KMS-11 (cell line): ENCODE measurements at regions not wholly inside any gene's neighbourhood (a gene's known extent, or its start where the extent isn't known, plus 50 kb on each side); places are given as distances from the start of the nearest gene placed in this dataset.

Experiments used
- H2AFZ ChIP-seq: fragments of 200-600 bp; sonication (generic); 2 replicates; pipeline ENCODE4 v1.6.1; 2016; ENCODE audit warnings: antibody characterized with exemption, mixed run types, low read depth
- H3K27ac ChIP-seq: fragments of 200-600 bp; sonication (generic); 2 replicates; pipeline ENCODE4 v1.6.1; 2016; ENCODE audit warnings: mild to moderate bottlenecking, mixed run types
- H3K27me3 ChIP-seq: fragments of 200-600 bp; sonication (generic); 2 replicates; pipeline ENCODE4 v1.6.1; 2017; ENCODE audit warnings: mild to moderate bottlenecking, low read depth, mixed run types, moderate library complexity; ENCODE audit not compliant: insufficient read depth
- H3K36me3 ChIP-seq: fragments of 200-600 bp; sonication (generic); 2 replicates; pipeline ENCODE4 v1.6.1; 2017; ENCODE audit warnings: mild to moderate bottlenecking, mixed run types; ENCODE audit not compliant: insufficient read depth
- H3K4me1 ChIP-seq: fragments of 200-600 bp; sonication (generic); 2 replicates; pipeline ENCODE4 v1.6.1; 2016; ENCODE audit warnings: mild to moderate bottlenecking, low read depth, mixed run types; ENCODE audit not compliant: poor library complexity, severe bottlenecking
- H3K4me2 ChIP-seq: fragments of 200-600 bp; sonication (generic); 2 replicates; pipeline ENCODE4 v1.7.0; 2016; ENCODE audit warnings: mild to moderate bottlenecking, mixed run types
- H3K4me3 ChIP-seq: fragments of 200-600 bp; sonication (generic); IDR thresholded peaks from 2 replicates; pipeline ENCODE4 v1.6.1; 2017; ENCODE audit warnings: low read depth, low read length, mixed read lengths; ENCODE audit not compliant: insufficient read depth
- H3K79me2 ChIP-seq: fragments of 200-600 bp; sonication (generic); 2 replicates; pipeline ENCODE4 v1.6.1; 2016; ENCODE audit warnings: low read depth, mixed run types; ENCODE audit not compliant: insufficient read depth
- H3K9ac ChIP-seq: fragments of 200-600 bp; sonication (generic); 2 replicates; pipeline ENCODE4 v1.6.1; 2016; ENCODE audit warnings: mild to moderate bottlenecking, mixed run types
- H4K20me1 ChIP-seq: fragments of 200-600 bp; sonication (generic); 2 replicates; pipeline ENCODE4 v1.6.1; 2016; ENCODE audit warnings: mild to moderate bottlenecking, mixed run types; ENCODE audit not compliant: insufficient read depth
- CTCF ChIP-seq: fragments of 200-600 bp; sonication (generic); conservative IDR thresholded peaks from 2 replicates; pipeline ENCODE4 v1.6.1; 2017; ENCODE audit warnings: low read depth, mild to moderate bottlenecking, antibody characterized with exemption, low read length, moderate library complexity, mixed read lengths

GRCh38 chr12:24551163-24551786 lies 397.6 kb downstream of the BCAT1 start:
- no peaks in the 10 kb centered on the region for H3K79me2 ChIP-seq
- no peak overlapping the region for H3K27ac ChIP-seq
- no peaks in the 10 kb centered on the region for H4K20me1 ChIP-seq
- no peaks in the 10 kb centered on the region for H3K4me1 ChIP-seq
- TF ChIP-seq CTCF = no peak
- H2AFZ ChIP-seq = no peak overlapping the region
- H3K9ac ChIP-seq = no peak overlapping the region
- H3K27me3 ChIP-seq = no peaks in the 10 kb centered on the region
- no peak overlapping the region for H3K4me2 ChIP-seq
- no peak overlapping the region for H3K4me3 ChIP-seq
- no peaks in the 10 kb centered on the region for H3K36me3 ChIP-seq

DNA sequence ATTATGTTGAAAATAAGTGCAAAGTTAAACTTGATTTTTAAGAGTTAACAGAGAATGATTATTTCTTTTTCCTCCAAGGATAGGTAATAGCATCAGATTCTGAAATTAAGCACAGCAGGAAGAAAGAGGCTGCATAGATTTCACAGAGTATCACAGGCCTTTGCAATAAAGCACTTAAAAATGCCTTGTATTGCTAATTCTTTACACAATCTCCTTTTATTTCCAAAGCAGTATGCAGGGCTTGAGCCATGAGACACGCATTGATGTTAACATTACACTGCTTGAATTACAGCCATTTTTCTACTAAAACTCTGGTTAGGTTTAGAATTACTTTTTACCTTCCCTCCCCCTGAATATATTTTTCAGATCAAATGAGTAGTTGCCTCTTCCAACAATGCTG lies 398.3 kb downstream of the BCAT1 start:
- Histone ChIP-seq H3K36me3 (no peaks in the 10 kb centered on the region), H2AFZ (no peak overlapping the region), H3K79me2 (no peaks in the 10 kb centered on the region), H4K20me1 (no peaks in the 10 kb centered on the region), H3K4me3 (no peak overlapping the region), H3K27me3 (no peaks in the 10 kb centered on the region), H3K4me2 (no peak overlapping the region), H3K4me1 (no peaks in the 10 kb centered on the region), H3K9ac (no peak overlapping the region), H3K27ac (no peak overlapping the region)
- TF ChIP-seq CTCF = no peak

DNA sequence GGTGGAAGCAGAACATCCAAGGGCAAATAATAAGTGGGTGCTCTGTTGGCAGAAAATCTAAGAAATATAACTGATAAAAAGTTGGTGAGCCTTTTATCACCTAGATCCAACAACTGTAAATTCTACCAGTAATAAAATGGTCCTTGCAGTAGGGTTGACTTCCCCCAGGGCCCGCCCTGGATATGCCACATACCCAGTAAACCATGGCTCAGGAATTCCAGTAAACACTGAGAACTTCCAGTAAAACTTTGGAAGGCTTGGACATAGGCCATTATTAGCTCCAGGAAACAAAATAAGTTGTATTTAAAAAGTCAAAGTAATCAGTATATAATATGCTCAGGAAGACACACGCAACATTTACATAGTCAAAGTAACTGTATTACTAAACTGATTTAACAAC lies 402.2 kb downstream of the BCAT1 start:
- Histone ChIP-seq H3K79me2 (no peaks in the 10 kb centered on the region), H3K4me1 (no peaks in the 10 kb centered on the region)

GRCh38 chr12:24546084-24546483 lies 402.8 kb downstream of the BCAT1 start:
- H3K4me1 ChIP-seq = no peaks in the 10 kb centered on the region
- no peaks in the 10 kb centered on the region for H3K79me2 ChIP-seq
- no peak overlapping the region for H3K27ac ChIP-seq
- no peak for TF ChIP-seq CTCF
- no peaks in the 10 kb centered on the region for H4K20me1 ChIP-seq
- H3K4me2 ChIP-seq = no peak overlapping the region
- H3K36me3 ChIP-seq = no peaks in the 10 kb centered on the region
- no peak overlapping the region for H3K4me3 ChIP-seq
- no peak overlapping the region for H3K9ac ChIP-seq
- no peak overlapping the region for H2AFZ ChIP-seq
- no peaks in the 10 kb centered on the region for H3K27me3 ChIP-seq

More for the DNA sequence above, 402.2 kb downstream of the BCAT1 start:
- no peak overlapping the region for H3K9ac ChIP-seq
- H4K20me1 ChIP-seq = no peaks in the 10 kb centered on the region
- no peak overlapping the region for H3K27ac ChIP-seq
- H3K4me3 ChIP-seq = no peak overlapping the region
- H3K36me3 ChIP-seq = no peaks in the 10 kb centered on the region
- no peak overlapping the region for H2AFZ ChIP-seq
- H3K4me2 ChIP-seq = no peak overlapping the region
- no peaks in the 10 kb centered on the region for H3K27me3 ChIP-seq
- no peak for TF ChIP-seq CTCF
